ENCODE measurements at regions not wholly inside any gene's neighbourhood (a gene's known extent, or its start where the extent isn't known, plus 50 kb on each side); places are given as distances from the start of the nearest gene placed in this dataset.

GRCh38 chr13:73703606-73704005 is 430.6 kb downstream of the KLF12 start:
- no peak for DNase-seq (ENCODE audit: low read depth, low spot score)
- TF ChIP-seq FOXP2 (optimal IDR thresholded peaks at IDR 0.05; ENCODE audit: control extremely low read depth, extremely low read length, insufficient read depth) (no peak), POLR2AphosphoS5 (IDR thresholded peaks at IDR 0.05; ENCODE audit: borderline replicate concordance, low read depth, low read length) (no peak), EZH2 (IDR thresholded peaks at IDR 0.05) (no peak)
- H3K27ac ChIP-seq: no peak overlapping the region

DNA sequence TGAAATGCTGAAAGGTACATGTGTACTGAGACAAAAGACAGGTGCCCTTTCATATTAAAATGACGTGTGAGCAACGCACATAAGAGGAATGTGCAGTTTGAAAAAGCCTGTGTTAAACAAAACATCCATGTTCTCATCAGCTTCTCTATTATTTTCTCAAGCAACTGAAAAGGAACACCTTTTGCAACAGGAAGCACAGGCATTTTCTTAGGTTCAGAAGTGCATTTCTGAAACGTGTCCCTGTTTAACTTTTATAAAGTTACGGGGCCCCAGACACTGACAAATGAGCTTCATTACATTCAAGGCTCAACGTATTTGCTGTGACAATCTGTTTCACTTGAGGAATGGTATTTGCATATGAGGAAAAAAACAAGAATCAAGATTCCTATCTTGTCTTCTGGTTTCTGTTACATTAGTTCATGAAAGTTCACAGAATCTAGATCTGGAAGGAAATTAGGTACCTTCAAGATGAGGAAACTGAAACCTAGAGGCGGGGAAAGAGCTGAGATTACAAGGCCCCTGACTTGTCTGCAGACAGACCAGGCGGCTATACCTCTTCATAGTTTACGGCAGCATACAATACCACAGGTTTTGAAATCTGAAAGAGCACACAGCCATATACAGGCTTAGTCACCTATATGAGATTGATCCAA is 431.7 kb downstream of the KLF12 start:
- no peaks in the 10 kb centered on the region for H3K9me3 ChIP-seq (ENCODE audit: low read depth, low read length)
- TF ChIP-seq FOXP2 (optimal IDR thresholded peaks at IDR 0.05; ENCODE audit: control extremely low read depth, extremely low read length, insufficient read depth) (no peak), EZH2 (IDR thresholded peaks at IDR 0.05) (no peak), POLR2AphosphoS5 (IDR thresholded peaks at IDR 0.05; ENCODE audit: borderline replicate concordance, low read depth, low read length) (no peak)
- DNase-seq (ENCODE audit: low read depth, low spot score): no peak
- no peaks in the 10 kb centered on the region for H3K36me3 ChIP-seq (ENCODE audit: insufficient read depth, low read length)
- no peak overlapping the region for H3K27ac ChIP-seq
- no peak overlapping the region for H3K4me3 ChIP-seq
- no peak overlapping the region for H3K9ac ChIP-seq (ENCODE audit: insufficient read length)

More at GRCh38 chr13:73703606-73704005, 430.6 kb downstream of the KLF12 start:
- Histone ChIP-seq H3K9me3 (ENCODE audit: low read depth, low read length) (no peaks in the 10 kb centered on the region), H3K9ac (ENCODE audit: insufficient read length) (no peak overlapping the region), H3K36me3 (ENCODE audit: insufficient read depth, low read length) (no peaks in the 10 kb centered on the region), H3K4me3 (no peak overlapping the region)

- DNase-seq (ENCODE audit: low read depth, low spot score): no peak
- H3K9ac ChIP-seq (ENCODE audit: insufficient read length): no peak overlapping the region
- no peaks in the 10 kb centered on the region for H3K36me3 ChIP-seq (ENCODE audit: insufficient read depth, low read length)
- no peak overlapping the region for H3K27ac ChIP-seq
- H3K4me3 ChIP-seq: no peak overlapping the region
- no peaks in the 10 kb centered on the region for H3K9me3 ChIP-seq (ENCODE audit: low read depth, low read length)
- no peak for TF ChIP-seq FOXP2 (optimal IDR thresholded peaks at IDR 0.05; ENCODE audit: control extremely low read depth, extremely low read length, insufficient read depth)
- no peak for TF ChIP-seq EZH2 (IDR thresholded peaks at IDR 0.05)
- no peak for TF ChIP-seq POLR2AphosphoS5 (IDR thresholded peaks at IDR 0.05; ENCODE audit: borderline replicate concordance, low read depth, low read length)
These were observed 433.0 kb downstream of the KLF12 start for GRCh38 chr13:73701160-73701559.

- no peak overlapping the region for H3K27ac ChIP-seq
- no peak overlapping the region for H3K4me3 ChIP-seq
- no peak for DNase-seq (ENCODE audit: low read depth, low spot score)
- H3K9me3 ChIP-seq (ENCODE audit: low read depth, low read length): no peaks in the 10 kb centered on the region
- no peaks in the 10 kb centered on the region for H3K36me3 ChIP-seq (ENCODE audit: insufficient read depth, low read length)
- no peak overlapping the region for H3K9ac ChIP-seq (ENCODE audit: insufficient read length)
- no peak for TF ChIP-seq POLR2AphosphoS5 (IDR thresholded peaks at IDR 0.05; ENCODE audit: borderline replicate concordance, low read depth, low read length)
- TF ChIP-seq EZH2 (IDR thresholded peaks at IDR 0.05): no peak
- no peak for TF ChIP-seq FOXP2 (optimal IDR thresholded peaks at IDR 0.05; ENCODE audit: control extremely low read depth, extremely low read length, insufficient read depth)
These were observed 435.3 kb downstream of the KLF12 start for GRCh38 chr13:73698859-73699258.

DNA sequence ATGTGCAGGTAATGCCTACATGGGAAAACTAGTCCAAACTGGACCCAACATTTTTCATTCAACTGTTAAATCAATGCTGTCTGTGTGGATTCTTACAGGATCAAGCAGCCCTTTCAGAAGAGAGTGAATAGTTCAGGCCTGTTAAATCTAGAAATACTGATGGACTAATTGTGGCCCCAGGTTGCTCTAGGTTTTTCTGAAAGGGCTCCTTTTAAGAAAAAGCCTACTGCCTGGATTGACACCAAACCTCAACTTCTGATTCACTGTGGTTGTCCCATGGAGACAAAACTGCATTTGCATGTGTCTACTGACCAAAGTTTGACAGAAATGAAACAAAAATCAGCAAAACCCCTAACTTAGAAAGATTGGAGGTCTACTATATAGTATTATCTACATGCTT is 437.0 kb downstream of the KLF12 start:
- TF ChIP-seq POLR2AphosphoS5 (IDR thresholded peaks at IDR 0.05; ENCODE audit: borderline replicate concordance, low read depth, low read length) (no peak), EZH2 (IDR thresholded peaks at IDR 0.05) (no peak), FOXP2 (optimal IDR thresholded peaks at IDR 0.05; ENCODE audit: control extremely low read depth, extremely low read length, insufficient read depth) (no peak)
- no peak overlapping the region for H3K9ac ChIP-seq (ENCODE audit: insufficient read length)
- no peak overlapping the region for H3K4me3 ChIP-seq
- no peaks in the 10 kb centered on the region for H3K9me3 ChIP-seq (ENCODE audit: low read depth, low read length)
- no peaks in the 10 kb centered on the region for H3K36me3 ChIP-seq (ENCODE audit: insufficient read depth, low read length)
- no peak for DNase-seq (ENCODE audit: low read depth, low spot score)
- H3K27ac ChIP-seq: no peak overlapping the region

GRCh38 chr13:73696713-73697112 is 437.5 kb downstream of the KLF12 start:
- DNase-seq (ENCODE audit: low read depth, low spot score): no peak
- no peak for TF ChIP-seq POLR2AphosphoS5 (IDR thresholded peaks at IDR 0.05; ENCODE audit: borderline replicate concordance, low read depth, low read length)
- no peak for TF ChIP-seq FOXP2 (optimal IDR thresholded peaks at IDR 0.05; ENCODE audit: control extremely low read depth, extremely low read length, insufficient read depth)
- TF ChIP-seq EZH2 (IDR thresholded peaks at IDR 0.05): no peak
- Histone ChIP-seq H3K9ac (ENCODE audit: insufficient read length) (no peak overlapping the region), H3K4me3 (no peak overlapping the region), H3K36me3 (ENCODE audit: insufficient read depth, low read length) (no peaks in the 10 kb centered on the region), H3K27ac (no peak overlapping the region), H3K9me3 (ENCODE audit: low read depth, low read length) (no peaks in the 10 kb centered on the region)

GRCh38 chr13:73696271-73696670 is 437.9 kb downstream of the KLF12 start:
- H3K9me3 ChIP-seq (ENCODE audit: low read depth, low read length): no peaks in the 10 kb centered on the region
- TF ChIP-seq FOXP2 (optimal IDR thresholded peaks at IDR 0.05; ENCODE audit: control extremely low read depth, extremely low read length, insufficient read depth) (no peak), POLR2AphosphoS5 (IDR thresholded peaks at IDR 0.05; ENCODE audit: borderline replicate concordance, low read depth, low read length) (no peak), EZH2 (IDR thresholded peaks at IDR 0.05) (no peak)
- H3K36me3 ChIP-seq (ENCODE audit: insufficient read depth, low read length): no peaks in the 10 kb centered on the region
- DNase-seq (ENCODE audit: low read depth, low spot score): no peak
- H3K27ac ChIP-seq: no peak overlapping the region
- no peak overlapping the region for H3K4me3 ChIP-seq
- H3K9ac ChIP-seq (ENCODE audit: insufficient read length): no peak overlapping the region

- no peak overlapping the region for H3K9ac ChIP-seq (ENCODE audit: insufficient read length)
- no peaks in the 10 kb centered on the region for H3K9me3 ChIP-seq (ENCODE audit: low read depth, low read length)
- no peak for DNase-seq (ENCODE audit: low read depth, low spot score)
- H3K4me3 ChIP-seq: no peak overlapping the region
- no peaks in the 10 kb centered on the region for H3K36me3 ChIP-seq (ENCODE audit: insufficient read depth, low read length)
- no peak overlapping the region for H3K27ac ChIP-seq
- TF ChIP-seq EZH2 (IDR thresholded peaks at IDR 0.05): no peak
- TF ChIP-seq FOXP2 (optimal IDR thresholded peaks at IDR 0.05; ENCODE audit: control extremely low read depth, extremely low read length, insufficient read depth): no peak
- no peak for TF ChIP-seq POLR2AphosphoS5 (IDR thresholded peaks at IDR 0.05; ENCODE audit: borderline replicate concordance, low read depth, low read length)
These were observed 438.9 kb downstream of the KLF12 start for GRCh38 chr13:73695325-73695724.

- H3K4me3 ChIP-seq: no peak overlapping the region
- no peaks in the 10 kb centered on the region for H3K36me3 ChIP-seq (ENCODE audit: insufficient read depth, low read length)
- H3K27ac ChIP-seq: no peak overlapping the region
- no peak for DNase-seq (ENCODE audit: low read depth, low spot score)
- no peaks in the 10 kb centered on the region for H3K9me3 ChIP-seq (ENCODE audit: low read depth, low read length)
- TF ChIP-seq POLR2AphosphoS5 (IDR thresholded peaks at IDR 0.05; ENCODE audit: borderline replicate concordance, low read depth, low read length): no peak
- TF ChIP-seq EZH2 (IDR thresholded peaks at IDR 0.05): no peak
- TF ChIP-seq FOXP2 (optimal IDR thresholded peaks at IDR 0.05; ENCODE audit: control extremely low read depth, extremely low read length, insufficient read depth): no peak
- H3K9ac ChIP-seq (ENCODE audit: insufficient read length): no peak overlapping the region
These were observed 441.0 kb downstream of the KLF12 start for GRCh38 chr13:73693215-73693614.

All from SK-N-MC (cell line).